GM18505 (cell line): ENCODE measurements at regions not wholly inside any gene's neighbourhood (a gene's known extent, or its start where the extent isn't known, plus 50 kb on each side); places are given as distances from the start of the nearest gene placed in this dataset.

ENCODE experiments used
- ATAC-seq: cut with Tn5 transposase; IDR thresholded peaks from one replicate; pipeline ENCODE4 v1.9.1; 2021; ENCODE audit not compliant: unreplicated experiment
- POLR2A ChIP-seq: IDR thresholded peaks from 4 replicates; pipeline ENCODE4 v1.6.1; 2011; ENCODE audit warnings: borderline replicate concordance; ENCODE audit not compliant: insufficient read depth, insufficient read length; ENCODE audit errors: extremely low read depth

GRCh38 chr13:40477623-40478608 is 188.5 kb downstream of the FOXO1 start:
- no peak for ATAC-seq
- no peak for TF ChIP-seq POLR2A

- TF ChIP-seq POLR2A = no peak
- no peak for ATAC-seq
Measured at GRCh38 chr13:40478775-40479174, 187.7 kb downstream of the FOXO1 start.

GRCh38 chr13:40479196-40479845 is 187.1 kb downstream of the FOXO1 start:
- no peak for ATAC-seq
- no peak for TF ChIP-seq POLR2A

DNA sequence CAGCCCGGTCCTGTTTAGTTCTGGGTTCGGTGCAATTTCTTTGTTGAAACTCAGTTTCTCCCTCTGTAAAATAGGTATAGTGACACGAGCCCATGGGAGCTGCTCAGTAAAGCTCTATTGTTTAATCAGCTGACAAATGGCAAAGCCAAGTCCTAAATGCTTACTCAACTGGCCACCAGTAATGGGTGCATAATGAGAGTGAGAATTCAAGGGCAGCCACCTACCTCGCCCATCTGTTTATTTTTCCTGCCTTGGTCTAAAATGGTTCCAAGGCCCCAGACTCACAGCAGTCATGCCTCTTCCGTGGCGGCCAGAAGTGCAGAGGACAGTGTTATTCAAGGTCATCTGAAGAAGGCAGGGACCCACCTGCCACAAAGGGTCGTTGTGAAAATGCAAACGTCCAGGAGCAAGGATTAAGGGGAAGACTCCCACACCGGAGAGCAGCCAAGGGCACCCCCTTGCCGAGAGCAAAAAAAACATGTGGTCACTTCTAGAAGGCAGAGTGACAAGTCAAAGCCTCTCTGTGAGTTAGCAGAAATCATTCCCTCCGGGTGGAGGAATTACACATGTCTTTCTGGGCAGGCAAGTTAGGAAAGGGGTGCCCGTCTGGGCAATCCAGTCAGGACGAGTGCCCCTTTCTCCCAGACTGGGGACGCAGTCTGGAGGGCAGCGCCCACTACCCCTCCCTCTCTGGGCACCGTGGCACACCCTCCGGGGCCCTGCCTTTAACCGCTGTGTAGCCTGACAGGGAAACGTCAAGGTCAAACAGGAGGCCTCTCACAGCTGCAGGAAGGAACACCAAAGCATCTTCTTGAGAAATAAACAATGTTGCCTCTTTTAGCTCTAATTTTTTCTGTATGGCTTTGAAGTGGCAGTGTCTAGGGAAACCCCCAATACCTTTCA is 186.2 kb downstream of the FOXO1 start:
- TF ChIP-seq POLR2A = no peak
- ATAC-seq = no peak

GRCh38 chr13:40480915-40481516 is 185.4 kb downstream of the FOXO1 start:
- no peak for ATAC-seq

GRCh38 chr13:40483601-40484000 is 182.8 kb downstream of the FOXO1 start:
- no peak for ATAC-seq
- no peak for TF ChIP-seq POLR2A

More at GRCh38 chr13:40480915-40481516, 185.4 kb downstream of the FOXO1 start:
- no peak for TF ChIP-seq POLR2A

GRCh38 chr13:40484101-40484800 is 182.2 kb downstream of the FOXO1 start:
- no peak for ATAC-seq
- no peak for TF ChIP-seq POLR2A

- TF ChIP-seq POLR2A = no peak
- ATAC-seq = no peak
Measured at GRCh38 chr13:40484974-40485373, 181.5 kb downstream of the FOXO1 start.

DNA sequence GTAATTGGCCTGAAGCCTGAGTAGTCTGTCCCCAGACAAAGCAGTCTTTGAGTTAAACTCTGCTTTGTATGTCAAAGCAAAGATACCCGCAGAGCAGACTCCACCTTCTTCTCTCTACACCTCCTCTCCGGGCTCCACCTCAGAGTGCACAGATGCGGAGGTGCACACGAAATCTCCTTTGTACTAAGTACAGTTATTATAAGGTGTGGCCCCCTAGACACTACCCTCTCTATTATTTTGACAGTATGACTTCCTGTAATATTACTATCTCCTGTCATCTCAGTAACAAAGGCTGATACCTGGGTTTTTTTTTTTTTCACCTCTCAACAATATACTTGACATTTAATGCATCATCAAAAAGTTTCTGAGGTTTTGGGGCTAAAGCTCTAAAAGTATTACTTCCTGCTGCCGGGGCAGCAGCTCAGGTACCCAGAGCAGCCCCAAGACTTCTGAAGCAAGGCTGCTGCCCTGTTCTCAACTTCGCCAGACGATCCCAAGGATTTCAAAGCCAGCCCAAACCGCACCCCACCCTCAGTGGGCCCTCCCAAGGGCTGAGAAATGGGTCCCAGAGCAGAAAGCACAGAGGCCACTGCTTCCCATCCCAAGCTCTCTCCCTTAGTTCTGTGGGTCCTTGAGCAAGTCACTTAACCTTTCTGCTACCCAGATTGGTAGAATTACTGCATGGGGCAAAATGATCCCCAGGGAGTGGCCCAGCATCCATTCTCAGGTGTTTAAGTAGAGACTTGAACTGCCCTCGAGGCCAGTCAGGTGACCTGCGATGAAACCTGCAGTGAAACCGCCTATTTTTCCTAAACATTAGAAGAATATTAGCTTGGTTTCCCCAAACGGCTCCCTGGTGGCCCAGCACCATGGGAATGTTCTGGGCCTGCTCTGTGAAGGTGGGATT is 180.6 kb downstream of the FOXO1 start:
- no peak for TF ChIP-seq POLR2A
- no peak for ATAC-seq

GRCh38 chr13:40486518-40487163 is 179.8 kb downstream of the FOXO1 start:
- no peak for ATAC-seq

More at GRCh38 chr13:40486518-40487163, 179.8 kb downstream of the FOXO1 start:
- no peak for TF ChIP-seq POLR2A
